Muscle of arm (tissue), 1 donor: ENCODE measurements at regions not wholly inside any gene's neighbourhood (a gene's known extent, or its start where the extent isn't known, plus 50 kb on each side); places are given as distances from the start of the nearest gene placed in this dataset.

Experiments
- DNase-seq: peaks from one replicate; pipeline ENCODE4 v3.0.0-alpha.2; 2013

GRCh38 chr4:25528391-25528790 is 127.3 kb upstream of the SLC34A2 start:
- DNase-seq: no peak

DNA sequence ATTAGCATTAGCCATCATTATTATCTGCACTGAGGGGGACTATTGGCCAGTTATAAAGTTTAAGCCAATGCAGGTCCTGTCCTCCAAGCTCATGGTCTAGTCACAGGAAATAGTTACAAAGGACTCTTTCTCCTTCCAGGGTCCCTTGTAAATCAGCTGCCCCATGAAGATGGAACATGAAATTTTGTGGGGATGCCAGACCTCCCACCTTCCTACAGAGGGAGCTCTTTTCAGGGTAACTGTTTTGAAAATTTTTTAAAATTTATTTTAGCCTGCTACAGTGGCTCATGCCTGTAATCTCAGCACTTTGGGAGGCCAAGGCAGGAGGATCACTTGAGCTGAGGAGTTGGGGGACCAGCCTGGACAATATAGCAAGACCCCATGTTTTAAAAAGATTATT is 124.4 kb upstream of the SLC34A2 start:
- DNase-seq: no peak

GRCh38 chr4:25532591-25532990 is 123.1 kb upstream of the SLC34A2 start:
- no peak for DNase-seq

DNA sequence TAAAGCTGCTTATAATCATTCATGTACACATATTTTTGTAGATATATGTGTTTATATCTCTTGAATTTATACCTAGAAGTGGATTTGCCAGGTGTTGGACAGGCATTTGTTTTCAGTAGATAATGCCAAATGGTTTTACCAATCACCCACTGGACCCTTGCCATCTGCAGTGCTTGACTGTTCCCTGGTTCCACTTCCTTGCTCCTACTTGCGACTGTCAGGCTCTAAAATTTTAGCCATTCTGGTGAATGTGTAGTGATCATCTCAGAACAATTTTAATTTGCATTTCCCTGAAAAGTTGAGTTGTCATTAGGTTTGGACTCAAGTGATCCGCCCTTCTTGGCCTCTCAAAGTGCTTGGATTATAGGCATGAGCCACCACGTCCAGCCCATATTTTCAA is 122.4 kb upstream of the SLC34A2 start:
- DNase-seq: no peak

DNA sequence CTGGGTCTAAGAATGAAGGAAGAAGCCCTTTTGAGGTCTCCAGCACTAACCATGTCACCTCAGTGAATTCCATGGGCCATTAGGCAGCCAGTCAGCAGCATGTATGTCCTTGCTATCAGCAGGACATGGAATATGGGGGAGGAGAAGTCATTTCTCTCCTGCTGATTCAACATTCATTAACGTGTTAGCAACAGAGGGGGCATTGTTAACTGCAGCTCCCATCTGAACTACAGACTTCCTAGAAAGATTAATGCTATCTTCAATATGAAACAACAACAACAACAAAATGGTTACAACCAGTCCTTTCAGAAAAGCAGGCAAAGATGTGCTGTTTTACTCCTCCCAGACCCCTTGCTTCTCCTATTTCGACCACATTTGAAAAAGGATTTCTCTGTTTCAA is 120.4 kb upstream of the SLC34A2 start:
- DNase-seq: no peak

DNA sequence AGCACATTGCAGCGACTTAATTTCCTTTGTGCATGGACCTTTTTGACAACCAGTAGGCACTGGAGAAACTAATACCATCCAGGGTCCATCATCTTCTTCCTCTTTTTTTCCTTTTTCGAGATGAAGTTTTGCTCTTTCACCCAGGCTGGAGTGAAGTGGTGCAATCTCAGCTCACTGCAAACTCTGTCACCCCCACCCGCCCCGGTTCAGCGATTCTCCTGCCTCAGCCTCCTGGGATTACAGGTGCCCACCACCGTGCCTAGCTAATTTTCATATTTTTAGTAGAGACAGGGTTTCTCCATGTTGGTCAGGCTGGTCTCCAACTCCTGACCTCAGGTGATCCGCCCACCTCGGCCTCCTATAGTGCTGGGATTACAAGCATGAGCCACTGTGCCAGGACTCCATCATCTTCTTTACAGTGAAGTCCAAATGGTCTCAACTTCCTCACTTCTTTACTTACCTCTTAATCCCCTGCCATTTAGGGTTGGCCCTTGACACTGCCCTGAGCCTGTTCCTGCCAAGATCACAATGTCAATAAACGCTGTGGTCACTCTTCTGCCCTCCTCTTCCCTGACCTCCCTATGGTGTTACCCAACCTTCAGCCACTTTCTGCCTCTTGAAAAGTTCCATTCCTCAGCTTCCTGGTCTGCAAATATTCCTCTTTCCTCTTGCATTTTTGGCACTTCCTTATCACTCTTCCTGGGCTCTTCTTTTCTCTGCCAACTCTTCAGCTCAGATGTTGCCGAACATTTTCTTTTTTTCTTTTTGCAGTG is 119.8 kb upstream of the SLC34A2 start:
- no peak for DNase-seq

DNA sequence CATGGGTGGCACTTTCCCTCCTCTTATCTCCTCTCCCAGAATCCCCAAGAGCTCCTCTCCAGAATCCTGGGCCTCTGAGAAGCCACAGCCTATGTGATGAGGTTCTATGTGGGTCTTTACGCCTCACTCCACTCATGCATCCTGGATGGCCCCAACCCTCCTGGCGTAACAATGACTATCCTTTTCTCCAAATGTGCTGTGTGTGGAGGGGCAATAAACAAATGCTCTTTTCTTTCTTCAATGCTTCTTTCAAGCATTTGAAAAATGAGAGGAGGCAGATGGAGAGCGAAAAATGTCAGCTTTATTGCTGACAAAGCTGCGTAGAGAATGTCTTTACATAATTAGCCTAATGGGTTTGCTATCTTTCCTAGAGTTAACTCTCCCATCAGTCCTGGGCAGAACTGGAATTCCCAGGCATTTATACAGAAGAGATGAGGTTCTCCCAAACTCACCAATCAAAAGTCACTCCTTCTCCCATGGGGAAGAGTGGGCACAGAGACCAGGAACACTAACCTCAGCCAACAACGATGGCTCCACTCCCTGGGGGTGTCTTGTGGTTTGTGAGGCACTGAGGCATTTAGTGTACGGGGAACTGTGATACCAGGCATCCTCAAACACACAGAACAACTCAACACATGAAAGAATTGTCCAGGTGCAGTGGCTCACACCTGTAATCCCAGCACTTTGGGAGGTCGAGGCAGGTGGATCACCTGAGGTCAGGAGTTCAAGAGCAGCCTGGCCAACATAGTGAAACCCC is 118.9 kb upstream of the SLC34A2 start:
- no peak for DNase-seq

GRCh38 chr4:25538430-25538829 is 117.2 kb upstream of the SLC34A2 start:
- DNase-seq: no peak

GRCh38 chr4:25539241-25539640 is 116.4 kb upstream of the SLC34A2 start:
- DNase-seq: no peak

DNA sequence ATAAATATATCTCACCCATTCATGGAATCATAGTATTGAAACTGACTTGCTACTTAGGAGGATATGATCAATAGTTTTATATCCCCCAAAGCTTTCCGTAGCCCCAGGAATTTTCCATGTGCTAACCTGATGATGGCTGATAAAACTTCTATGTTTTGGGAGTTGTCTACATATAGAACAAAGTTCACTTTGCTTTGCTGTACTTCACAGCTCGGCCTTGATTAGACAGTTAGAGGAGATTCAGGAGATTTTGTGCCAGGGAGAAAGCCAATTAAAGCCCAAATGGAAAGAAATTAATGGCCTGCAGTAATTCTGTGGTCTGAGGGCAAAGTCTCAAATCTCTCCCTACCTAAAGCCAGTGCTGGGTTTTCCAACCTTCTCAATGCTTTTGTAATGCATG is 114.9 kb upstream of the SLC34A2 start:
- no peak for DNase-seq

- no peak for DNase-seq
These were observed 108.3 kb upstream of the SLC34A2 start for GRCh38 chr4:25547343-25547742.

DNA sequence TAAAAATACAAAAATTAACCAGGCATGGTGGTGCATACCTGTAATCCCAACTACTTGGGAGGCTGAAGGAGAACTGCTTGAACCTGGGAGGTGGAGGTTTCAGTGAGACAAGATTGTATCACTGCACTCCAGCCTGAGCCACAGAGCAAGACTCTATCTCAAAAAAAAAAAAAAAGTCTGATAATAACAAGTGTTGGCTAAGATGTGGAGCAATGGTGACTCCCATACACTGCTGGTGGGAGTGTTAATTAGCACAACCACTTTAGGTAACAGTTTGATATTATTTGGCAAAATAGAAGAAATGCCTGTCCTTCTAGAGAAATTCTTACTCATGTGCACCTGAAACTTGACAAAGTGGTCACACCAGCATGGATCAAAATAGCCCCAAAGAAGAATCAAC is 106.2 kb upstream of the SLC34A2 start:
- no peak for DNase-seq

GRCh38 chr4:25550376-25551030 is 105.1 kb upstream of the SLC34A2 start:
- DNase-seq: no peak

- DNase-seq: no peak
These were observed 104.0 kb upstream of the SLC34A2 start for GRCh38 chr4:25551605-25552004.

DNA sequence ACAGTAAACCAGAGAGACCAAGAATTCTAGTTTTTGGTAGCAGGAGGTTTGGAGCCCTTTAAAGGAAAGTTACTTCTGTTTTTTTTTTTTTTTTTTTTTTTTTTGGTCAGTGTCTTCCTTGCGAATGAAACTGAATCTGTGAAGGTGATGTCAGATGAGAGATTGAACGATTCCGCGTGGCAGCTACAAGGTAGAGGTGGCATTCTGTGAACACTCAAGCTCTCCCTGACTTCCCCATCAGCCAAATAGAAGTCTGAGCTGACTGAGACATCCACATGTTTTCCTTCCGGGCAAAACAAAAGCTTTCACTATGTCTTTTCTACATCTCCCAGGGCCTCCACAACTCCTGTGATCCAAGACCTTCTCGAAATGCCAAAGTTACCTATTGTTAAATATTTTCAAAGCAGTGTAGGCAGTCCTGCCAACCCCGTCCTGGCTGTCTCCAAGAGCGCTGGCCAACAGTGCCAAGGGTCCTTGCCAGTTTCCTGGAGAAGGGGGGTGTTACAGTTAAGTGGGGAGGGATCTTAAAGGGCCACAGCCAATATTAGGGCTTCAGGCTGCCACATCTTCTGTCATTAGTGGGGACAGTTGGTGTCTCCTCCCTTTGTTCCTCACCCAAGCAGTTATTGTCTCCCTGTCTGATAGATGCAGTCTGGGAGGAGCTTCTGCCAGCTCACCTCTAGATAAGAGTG is 102.9 kb upstream of the SLC34A2 start:
- peak; percentile 3 for DNase-seq

DNA sequence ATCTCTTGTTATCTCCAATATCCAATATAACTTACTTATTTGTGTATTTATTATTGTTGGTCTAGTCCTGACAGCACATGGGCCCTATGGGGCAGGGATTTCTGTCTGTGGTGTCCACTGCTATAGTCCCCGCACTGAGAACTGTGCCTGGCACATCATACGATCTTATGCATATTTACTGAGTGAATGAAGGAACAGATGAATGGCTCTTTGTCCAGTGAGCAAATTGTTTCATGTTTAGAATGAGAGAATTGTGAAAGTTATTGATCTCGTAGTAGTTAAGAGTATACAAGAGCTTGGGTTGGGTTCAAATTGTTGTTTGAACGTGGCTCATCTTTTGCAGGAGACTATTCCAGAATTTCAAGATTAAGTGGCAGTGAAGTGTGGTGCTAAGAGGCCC is 96.1 kb upstream of the SLC34A2 start:
- no peak for DNase-seq

GRCh38 chr4:25560605-25561004 is 95.0 kb upstream of the SLC34A2 start:
- no peak for DNase-seq

DNA sequence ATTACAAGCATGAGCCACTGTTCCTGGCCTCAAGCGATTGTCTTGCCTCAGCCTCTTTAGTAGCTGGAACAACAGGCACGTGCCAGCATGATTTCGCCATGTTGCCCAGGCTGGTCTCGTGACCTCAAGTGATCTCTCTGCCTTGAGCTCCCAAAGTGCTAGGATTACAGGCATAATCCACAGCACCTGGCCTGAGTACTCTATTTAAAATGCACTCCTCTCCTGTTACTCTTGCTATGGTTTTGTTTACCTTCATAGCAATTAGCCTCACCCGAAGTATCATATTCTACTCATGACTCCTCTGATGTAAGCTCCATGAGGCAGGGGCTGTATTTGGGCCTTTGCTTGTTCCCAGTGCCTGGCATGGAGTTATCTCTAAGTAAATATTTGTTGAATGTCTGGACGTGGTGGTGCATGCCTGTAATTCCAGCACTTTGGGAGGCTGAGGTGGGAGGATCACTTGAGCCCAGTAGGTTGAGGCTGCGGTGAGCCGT is 92.5 kb upstream of the SLC34A2 start:
- no peak for DNase-seq

- no peak for DNase-seq
These were observed 90.8 kb upstream of the SLC34A2 start for GRCh38 chr4:25564836-25565235.

- no peak for DNase-seq
These were observed 88.4 kb upstream of the SLC34A2 start for GRCh38 chr4:25567253-25567652.

- no peak for DNase-seq
These were observed 85.9 kb upstream of the SLC34A2 start for GRCh38 chr4:25569716-25570115.

DNA sequence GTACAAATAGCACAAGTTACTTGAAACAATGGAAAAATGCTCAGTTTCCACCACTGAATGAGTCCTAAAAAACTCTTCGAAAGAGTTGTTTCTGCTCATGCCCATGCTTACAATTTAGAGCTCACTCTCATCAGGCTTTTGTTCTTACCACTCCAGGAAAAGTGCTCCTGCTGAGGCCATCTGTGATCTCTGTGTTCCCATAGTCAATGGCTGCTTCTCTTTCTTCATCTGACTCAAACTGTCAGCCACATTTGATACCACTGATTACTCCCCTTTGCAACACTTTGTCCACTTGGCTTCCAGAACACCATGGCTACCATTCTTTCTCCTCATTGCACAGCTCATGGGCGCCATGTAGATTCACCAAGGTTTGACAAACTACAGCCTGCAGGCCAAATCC is 80.0 kb upstream of the SLC34A2 start:
- DNase-seq: no peak
